Lung microvascular endothelial cell (primary cell): ENCODE measurements at regions not wholly inside any gene's neighbourhood (a gene's known extent, or its start where the extent isn't known, plus 50 kb on each side); places are given as distances from the start of the nearest gene placed in this dataset.
"Not testable (repeated sequence)": the region's sequence is repeated elsewhere in the genome, so short reads cannot be mapped to it uniquely, and the experiment has no call there.

ENCODE experiments used
- DNase-seq, 2 donors: peaks; one replicate each; pipeline versions ENCODE4 v3.0.0 to v3.0.0-alpha.2; 2010; ENCODE audit warnings: low read depth in 2 of 2

DNA sequence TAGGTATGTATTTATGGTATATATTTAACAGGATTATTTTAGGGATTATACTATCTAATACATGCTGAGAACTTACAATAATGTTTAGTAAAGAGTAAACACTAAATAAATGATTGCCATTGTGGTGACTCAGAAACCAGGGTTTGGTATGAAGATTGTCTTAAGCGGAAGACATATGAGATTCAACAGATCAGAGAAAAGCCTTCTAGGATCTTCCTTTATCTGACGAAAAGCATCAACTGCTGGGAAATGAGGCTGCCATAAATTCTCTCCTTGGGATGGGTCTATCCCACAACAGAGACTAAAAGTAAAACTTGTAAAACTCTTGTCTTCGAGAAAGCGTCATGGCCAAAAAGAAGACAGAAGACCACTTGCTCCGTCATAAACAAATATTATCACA lies 1352.2 kb upstream of the EPHA6 start:
- no peak for DNase-seq

DNA sequence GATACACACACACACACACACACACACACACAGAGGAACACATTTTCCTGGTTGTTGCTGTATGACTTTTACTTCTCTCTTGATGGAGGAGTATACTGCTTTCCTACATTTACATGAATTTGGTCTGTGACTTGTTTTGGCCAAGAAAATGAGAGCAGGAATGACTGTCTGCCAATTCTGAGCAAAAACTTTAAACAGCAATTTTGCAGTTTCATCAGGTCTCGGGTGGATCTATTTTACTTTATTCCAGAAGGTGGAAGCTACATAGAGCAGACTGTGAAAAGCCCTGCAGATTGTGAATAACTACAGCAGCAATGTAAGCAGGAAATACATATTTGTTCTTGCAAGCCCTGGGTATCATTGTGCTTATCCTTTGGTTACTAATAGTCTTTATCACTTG lies 1350.0 kb upstream of the EPHA6 start:
- no peak for DNase-seq

DNA sequence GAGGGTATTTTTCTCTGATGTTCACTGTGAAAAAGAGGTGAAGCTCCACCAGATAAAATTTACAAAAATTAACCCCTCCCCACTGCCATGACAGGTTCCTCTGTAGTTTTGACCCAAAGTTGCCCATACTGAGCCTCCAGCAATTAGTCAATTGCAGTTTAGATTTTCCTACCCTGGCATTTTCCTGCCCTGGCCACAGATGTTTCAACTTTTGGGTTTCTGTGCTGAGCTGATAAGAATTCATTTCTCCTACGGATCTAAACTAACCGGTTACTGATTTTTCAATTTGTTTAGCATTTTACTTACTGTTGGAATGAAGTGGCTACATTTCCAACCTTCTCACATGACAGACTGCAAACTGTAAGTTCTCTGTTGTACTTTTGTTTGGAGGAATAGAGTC lies 1346.1 kb upstream of the EPHA6 start:
- DNase-seq = no peak

DNA sequence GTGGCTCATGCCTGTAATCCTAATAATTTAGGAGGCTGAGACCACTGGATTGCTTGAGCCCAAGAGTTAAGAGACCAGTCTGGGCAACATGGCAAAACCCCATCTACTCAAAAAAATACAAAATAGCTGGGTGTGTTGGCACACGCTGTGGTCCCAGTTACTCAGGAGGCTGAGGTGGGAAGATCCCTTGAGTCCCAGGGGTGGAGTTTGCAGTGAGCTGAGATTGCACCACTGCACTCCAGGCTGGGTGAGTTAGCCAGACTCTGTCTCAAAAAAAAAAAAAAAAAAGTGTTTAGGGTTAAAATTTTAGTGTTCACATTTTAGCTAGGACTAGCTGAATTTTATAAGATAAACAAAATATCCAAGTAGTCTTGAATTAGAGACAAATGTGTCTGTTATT lies 1340.1 kb upstream of the EPHA6 start:
- no peak for DNase-seq

DNA sequence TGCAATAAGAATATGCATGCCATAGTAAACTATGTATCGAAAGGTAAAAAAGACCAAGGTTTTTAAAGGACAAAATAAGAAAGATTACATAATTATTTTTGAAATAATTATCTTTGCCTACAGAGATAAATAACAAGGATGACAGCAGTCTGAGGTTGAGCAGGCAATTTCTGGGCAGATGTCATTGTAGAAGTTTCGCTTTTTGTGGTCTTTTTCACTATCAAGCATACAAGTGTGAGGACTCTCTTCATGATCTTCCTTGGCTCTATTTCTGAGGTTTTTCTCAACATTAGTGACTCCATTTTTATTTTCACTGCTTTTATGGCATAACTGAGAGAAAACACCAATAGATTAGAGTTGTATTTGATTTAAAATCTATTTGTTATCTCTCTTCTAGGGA lies 1337.9 kb upstream of the EPHA6 start:
- DNase-seq = no peak

DNA sequence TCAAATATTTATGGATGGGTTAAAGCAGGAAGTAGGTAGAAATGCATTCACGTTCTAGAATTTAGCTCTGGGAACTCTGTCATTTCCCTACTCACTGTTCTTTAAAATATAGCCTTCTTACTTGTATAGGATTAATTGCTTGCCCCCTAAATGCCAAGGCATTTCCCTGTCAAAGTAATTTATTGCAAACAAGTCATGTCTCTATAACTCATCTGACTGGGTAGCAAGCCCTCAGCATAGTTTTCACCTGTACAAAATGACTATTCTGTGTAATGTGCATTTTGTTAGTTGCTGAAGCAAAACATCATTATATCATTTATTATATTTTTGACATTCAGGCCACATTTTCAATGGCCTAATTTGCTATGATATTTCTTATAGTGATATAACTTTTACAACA lies 1308.2 kb upstream of the EPHA6 start:
- no peak for DNase-seq

DNA sequence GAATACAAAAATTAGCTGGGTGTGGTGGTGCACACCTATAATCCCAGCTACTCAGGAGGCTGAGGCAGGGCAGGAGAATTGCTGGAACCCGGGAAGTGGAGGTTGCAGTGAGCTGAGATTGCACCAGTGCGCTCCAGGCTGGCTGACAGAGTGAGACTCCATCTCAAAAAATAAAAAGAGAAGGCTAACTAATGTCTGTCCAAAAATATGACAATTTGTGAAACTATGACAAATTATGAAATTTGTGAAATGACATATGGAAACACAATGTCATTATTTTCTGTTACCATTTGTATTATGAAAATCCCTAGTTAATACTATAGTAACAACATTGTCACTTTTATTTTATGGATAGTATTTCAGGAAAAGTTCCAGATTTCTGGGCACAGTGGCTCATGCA lies 1306.3 kb upstream of the EPHA6 start:
- DNase-seq = no peak

DNA sequence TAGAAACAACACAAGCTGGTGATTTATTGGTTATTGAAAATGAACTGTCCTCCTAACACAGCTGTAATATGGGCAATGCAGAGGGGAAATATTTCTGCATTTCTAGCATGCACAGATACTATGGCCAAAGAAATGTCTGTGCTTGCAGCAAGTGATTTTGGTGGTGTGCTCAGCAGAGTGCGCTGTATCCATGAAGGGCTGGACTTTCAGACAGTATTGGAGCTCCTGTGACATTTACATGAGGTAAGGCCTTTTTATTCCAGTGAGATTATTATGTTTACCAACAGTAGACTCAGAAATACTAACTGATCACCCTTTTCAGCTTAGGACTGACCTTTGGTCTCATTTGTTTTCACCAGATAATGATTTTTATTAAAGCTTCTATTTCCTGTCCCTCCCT lies 1302.6 kb upstream of the EPHA6 start:
- DNase-seq = no peak

DNA sequence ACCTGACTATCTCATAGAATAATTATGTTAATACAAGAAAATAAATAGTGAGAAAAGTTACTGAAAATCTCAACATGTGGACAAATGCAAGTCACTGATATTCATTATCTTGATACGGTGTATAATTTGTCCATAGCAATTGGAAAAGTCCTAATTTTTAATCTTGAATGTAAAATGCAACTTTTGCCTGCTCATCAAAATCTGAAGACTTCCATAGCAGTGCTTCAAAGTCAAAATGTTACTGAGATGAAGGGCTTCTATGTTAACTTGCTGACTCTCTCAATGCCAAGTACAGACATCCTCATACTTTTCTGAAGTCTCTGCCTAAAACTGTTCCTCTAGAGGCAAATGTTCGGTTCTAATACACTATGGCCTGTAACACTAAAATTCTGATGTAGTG lies 1300.1 kb upstream of the EPHA6 start:
- no peak for DNase-seq

DNA sequence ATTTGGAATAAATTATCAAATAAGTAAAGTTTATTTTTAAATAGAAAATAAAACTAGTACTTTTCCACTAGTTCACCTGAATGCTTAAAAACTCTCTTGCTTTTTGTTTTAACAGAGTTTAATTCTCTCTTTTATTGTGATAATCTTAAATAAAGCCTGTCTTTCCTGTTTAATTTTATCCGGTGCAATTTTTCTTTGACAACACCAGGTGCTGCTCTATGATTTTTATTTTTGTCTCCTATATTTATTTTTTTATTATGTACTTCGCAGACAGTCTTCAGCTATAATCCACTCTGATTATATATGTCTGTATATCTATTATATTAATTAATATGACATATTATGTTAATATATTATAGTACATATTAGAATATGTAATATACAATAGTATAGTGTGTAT lies 1293.0 kb upstream of the EPHA6 start:
- no peak for DNase-seq

DNA sequence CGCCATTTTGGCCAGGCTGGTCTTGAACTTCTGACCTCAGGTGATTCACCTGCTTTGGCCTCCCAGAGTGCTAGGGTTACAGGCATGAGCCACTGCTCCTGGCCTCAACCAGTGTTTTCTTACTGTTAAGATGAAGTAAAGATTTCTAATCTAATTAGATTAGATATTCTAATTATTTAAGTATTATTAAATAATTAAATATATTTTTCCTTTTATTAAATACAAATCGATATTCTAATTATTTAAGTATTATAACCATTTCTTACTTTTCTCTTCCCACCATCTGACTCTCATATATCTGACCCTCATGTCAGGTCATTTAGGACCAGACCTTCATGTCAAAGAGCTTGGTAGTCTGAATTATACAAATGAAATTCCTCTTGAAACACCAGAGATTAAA lies 1291.9 kb upstream of the EPHA6 start:
- DNase-seq = no peak

DNA sequence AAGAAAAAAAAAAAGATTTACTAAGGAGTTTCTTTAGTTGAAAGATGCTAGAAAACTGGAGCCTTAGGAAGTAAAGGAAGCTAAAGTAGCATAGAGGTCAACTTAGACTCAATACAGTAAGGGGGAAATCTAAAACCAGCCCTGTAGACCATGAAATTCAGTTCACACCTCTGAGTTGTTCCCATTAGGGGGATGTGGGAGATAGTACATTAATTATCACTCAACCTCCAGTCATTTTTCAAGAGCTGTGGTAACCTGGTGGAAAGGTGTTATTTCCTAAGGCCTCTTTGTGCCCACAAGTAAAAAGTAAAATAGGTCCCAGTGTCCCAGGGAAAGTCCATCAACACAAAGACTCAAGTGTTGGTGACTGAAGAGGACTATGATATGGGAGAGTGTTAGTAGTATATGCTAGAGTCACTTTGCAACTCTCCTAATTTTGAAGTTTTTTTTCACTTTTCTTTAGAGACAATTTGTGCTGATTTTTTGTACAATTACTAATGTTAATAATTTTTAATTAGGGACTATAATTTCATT lies 1274.4 kb upstream of the EPHA6 start:
- DNase-seq = no peak

DNA sequence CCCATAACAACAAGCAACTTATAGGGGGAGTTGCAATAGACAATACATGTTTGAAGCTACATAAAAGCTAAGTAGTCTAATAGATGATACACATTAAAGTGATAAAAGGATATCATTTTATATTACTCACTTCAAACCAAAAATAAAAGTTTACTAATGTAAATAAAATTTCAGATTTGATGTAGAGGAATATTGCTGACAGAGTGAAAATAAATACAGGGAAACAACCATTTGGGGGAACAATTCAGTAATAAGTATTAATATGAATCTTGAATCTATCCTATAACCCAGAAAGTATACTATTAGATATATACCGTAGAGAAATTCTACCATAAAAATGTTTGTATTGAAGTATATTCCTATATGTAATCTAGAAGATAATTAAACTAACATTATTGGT lies 1248.9 kb upstream of the EPHA6 start:
- DNase-seq = no peak

DNA sequence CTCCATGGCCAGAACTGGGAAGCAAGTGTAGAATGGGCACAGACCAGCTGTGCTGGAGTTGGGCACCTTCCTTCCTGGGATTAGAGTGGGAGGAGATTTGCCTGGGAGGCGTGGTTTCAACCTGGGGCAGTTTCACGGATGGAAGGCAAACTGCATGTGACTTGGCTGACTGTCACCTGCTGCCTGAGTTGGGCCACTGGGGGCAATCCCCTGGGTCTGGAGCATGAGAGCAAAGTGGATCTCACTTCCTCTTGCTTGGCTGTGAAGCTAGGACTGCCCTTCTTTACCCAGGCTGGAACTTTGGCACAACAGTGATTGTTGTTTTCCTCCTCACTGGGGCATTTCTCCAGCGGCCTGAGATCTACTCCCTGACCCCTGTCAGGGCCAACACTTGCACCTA lies 1247.0 kb upstream of the EPHA6 start:
- no peak for DNase-seq

DNA sequence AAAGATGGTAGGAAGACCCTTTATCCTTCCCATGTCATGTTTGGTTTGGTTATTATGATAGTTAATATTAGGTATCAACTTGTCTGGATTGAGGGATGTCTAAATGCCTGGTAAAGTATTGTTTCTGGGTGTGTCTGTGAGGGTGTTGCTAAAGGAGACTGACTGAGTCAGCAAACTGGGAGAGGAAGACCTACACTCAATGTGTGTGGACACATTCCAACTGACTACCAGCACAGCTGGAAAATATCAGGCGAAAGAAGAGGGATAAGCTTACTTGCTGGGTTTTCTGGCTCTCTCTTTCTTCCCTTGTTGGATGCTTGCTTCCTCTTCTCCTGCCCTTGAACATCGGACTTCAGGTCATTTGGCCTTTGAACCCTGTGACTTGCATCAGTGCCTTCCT lies 1227.6 kb upstream of the EPHA6 start:
- no peak for DNase-seq

DNA sequence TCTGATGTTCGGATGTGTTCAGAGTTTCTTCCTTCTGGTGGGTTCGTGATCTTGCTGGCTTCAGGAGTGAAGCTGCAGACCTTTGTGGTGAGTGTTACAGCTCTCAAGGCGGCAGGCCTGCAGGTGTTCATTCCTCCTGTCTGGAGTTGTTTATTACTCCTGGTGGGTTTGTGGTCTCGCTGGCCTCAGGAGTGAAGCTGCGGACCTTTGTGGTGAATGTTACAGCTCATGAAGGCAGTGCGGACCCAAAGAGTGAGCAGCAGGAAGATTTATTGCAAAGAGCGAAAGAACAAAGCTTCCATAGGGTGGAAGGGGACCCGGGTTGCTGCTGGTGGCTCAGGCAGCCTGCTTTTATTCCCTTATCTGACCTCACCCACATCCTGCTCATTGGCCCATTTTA lies 1226.8 kb upstream of the EPHA6 start:
- not testable (repeated sequence) for DNase-seq

DNA sequence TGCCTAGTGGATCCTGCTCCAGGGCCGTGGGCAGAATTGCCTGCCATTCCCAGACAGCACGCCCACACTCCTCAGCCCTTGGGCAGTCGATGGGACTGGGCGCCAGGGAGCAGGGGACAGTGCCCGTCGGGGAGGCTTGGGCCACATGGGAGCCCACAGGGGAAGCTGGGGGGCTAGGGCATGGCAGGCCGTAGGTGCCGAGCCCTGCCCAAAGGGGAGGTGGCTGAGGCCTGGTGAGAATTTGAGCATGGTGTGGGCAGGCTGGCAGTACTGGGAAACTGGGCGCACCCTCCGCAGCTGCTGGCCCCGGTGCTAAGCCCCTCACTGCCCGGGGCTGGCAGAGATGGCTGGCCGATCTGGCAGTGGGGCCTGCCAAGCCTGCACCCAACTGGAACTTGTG lies 1225.9 kb upstream of the EPHA6 start:
- DNase-seq = no peak

DNA sequence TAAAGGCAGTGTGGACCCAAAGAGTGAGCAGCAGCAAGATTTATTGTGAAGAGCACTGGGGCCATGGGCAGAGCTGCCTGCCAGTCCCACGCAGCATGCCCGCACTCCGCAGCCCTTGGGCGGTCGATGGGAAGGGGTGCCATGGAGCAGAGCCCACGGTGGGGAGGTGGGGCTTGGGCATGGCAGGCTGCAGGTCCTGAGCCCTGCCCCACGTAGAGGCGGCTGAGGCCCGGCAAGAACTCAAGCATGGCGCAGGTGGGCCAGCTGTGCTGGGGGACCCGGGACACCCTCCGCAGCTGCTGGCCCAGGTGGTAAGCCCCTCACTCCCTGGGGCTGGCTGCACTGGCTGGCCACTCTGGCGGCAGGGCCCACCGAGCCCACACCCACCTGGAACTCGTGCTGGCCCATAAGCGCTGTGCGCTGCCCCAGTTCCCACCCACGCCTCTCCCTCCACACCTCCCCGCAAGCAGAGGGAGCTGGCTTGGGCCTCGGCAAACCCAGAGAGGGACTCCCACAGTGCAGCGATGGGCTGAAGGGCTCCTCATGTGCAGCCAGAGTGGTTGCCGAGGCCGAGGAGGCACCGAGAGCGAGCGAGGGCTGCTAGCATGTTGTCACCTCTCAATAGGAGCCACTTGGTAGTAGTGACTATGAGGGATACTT lies 1218.8 kb upstream of the EPHA6 start:
- DNase-seq = no peak

DNA sequence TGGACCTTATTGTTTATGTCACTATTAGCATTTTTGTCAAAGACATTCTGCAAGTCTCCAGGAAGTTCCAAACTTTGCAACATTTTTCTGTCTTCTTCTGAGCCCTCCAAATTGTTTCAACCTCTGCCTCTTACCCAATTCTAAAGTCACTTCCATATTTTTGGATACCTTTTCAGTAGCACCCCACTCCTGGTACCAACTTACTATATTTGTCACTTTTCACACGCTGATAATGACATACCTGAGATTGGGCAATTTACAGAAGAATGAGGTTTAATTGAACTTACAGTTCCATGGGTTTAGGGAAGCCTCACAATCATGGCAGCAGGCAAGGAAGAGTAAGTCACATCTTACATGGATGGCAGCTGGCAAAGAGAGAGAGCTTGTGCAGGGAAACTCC lies 1206.5 kb upstream of the EPHA6 start:
- DNase-seq = no peak

DNA sequence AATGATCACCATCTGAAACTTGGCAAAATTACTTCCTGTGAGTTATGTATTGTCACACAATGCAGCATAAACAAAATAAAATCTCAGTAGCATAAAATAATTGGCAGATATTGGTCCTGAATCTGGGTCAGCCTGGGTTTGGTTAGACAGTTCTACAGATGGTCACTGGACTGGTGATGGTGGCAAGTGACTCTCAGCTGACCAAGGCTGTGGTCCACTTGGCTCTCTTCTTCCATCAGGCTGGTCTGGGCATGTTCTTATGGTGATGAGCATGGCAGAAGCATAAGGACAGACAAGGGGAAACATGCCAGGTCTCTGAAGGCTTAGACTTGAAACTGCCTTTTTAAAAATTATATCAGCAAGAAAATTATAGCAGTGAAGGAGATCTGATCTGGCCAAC lies 1205.0 kb upstream of the EPHA6 start:
- no peak for DNase-seq

DNA sequence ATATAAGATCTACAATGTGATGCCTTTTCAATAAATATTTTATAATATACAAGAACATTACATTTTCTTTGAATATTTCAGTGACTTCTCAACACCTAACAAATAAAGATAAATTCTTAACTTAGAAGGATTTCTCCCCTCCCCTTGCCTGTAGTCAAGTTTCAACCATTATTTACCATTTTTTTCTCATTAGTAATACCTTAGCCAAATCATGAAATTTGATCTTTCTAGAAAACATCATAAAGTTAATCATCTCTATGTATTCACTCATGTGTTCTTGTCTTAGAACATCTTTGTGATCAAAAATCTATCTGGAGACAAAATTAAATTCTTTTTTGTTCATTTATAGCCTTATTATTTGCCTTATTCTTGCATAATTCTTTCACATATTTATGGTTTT lies 1201.8 kb upstream of the EPHA6 start:
- no peak for DNase-seq

DNA sequence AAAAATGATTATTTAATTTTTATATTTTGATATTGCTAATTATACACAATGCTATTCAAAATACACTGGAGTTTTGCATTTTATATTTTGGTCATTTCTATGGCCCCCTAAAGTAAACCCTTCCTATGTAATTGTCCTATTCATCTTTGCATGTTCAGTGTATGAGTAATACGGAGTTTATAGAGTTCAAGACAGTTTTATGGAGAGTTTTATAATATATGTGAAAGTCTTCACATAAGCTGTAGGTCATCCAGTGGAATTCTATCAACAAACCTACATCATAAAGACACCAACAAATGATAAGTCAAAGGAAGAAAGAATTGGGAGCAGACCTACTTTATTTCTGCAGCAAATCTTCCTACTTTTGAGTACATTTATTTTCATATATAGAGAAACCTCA lies 1200.4 kb upstream of the EPHA6 start:
- no peak for DNase-seq

DNA sequence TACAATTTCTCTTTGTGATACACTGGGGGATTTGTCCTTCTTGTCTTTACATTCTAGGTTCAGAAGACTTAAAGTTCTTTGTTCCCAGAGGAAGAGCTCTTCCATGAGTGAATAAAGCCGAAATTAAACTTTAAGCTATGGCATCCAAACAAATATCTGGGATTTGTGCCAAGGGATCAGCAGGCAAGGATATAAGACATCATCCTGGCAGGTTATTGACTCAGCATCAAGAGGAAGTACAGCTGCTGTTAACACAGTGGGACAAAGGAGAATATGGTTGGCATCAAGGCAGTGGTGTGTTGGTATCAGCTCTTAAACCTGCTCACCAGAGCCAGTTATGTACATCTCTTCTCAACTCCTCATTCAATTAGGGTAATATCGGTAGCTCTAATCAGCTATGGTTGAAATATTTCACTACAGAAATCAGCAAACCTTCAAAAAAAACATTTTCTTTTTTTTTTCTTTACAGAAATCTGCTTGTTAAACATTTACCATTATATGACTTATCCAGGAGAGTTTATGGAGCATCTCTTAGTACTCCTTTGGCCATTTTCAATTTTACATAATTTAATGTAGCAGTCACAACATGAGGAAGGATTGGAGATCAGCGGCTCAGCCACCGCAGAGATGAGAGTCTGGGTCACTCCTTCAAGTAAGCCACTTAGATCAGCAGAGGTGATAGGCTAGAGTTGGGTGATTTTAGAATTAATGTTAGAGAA lies 1198.6 kb upstream of the EPHA6 start:
- DNase-seq = no peak

DNA sequence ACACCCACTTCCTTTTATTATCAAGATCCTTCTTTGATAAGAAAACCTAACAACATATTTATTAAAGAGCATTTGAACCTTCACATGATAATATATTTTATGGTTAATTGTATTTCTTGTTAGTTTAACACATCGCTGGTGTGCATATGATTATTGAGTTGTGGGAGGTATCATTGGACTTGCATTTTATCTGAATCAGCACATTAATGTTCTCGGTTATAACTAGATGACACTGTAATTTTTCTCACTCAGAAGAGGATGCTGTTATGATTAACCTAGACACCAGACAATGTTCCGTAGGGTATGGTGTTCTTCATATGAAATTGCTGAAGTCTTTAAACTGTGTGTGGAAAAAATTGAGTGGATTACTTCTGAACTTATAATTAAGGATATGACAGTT lies 1188.3 kb upstream of the EPHA6 start:
- DNase-seq = no peak
